Suppressor macrophage treated with lipopolysaccharide for 4 hours (primary cell): ENCODE measurements at regions not wholly inside any gene's neighbourhood (a gene's known extent, or its start where the extent isn't known, plus 50 kb on each side); places are given as distances from the start of the nearest gene placed in this dataset.
"Not testable (repeated sequence)": the region's sequence is repeated elsewhere in the genome, so short reads cannot be mapped to it uniquely, and the experiment has no call there.

ENCODE experiments used
- DNase-seq: peaks from one replicate; pipeline ENCODE4 v3.0.0-alpha.2; 2020

DNA sequence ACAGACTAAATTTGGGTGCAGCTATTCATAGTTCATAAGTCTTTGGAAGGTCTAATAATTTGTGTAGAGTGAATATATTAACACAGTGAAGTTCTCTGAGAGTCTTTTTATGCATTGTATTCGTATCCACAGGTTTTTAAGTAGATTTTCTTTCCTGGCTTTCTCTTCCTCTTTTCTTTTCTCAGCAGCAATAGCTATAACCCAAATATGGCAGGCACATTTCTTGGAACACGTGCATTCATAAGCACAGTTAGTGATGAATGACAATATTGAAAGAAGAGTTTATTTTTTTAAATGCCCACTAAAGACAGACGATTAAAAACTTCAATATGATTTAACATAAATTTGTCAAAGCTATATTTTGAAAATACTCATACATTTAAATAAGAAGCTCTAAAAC, 220.5 kb upstream of the MBL2 start:
- DNase-seq, result no peak

DNA sequence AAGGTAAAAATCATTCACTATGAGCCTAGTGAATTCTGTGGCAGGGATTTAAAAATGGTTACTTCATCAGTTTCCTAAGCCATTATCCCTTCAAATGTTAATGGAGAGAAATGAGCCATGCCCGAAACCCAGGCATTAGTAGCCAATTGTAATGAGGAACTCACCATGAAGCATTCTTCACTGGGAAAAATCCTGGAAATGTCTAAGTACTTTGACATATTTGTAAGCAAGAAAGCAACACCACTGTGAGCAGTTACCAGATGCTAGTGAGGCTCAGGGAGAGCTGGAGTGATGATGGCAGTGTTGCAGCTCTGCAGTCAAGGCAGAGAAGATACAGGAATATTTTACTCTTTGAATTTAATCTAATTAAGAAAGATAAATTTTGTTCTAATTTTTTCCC, 220.0 kb upstream of the MBL2 start:
- no peak for DNase-seq

DNA sequence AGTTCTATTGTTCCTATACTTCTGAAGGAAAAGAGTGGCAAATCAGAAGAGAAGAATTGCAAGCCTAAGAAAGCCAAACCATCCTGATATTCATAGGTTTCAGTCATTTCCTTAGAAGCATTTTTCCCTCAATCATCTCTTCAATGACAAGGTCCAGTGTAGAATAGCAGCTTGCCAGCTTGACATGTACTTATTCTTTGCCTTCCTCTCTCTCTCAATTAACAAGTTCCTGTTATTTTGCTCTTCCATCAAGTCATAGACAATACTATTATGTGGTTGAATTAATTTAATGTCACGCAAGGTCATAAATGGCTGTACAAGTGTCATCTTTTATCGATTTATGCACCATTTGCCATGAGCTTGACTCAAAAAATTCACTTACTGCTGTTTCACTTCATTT, 216.3 kb upstream of the MBL2 start:
- DNase-seq, result no peak

DNA sequence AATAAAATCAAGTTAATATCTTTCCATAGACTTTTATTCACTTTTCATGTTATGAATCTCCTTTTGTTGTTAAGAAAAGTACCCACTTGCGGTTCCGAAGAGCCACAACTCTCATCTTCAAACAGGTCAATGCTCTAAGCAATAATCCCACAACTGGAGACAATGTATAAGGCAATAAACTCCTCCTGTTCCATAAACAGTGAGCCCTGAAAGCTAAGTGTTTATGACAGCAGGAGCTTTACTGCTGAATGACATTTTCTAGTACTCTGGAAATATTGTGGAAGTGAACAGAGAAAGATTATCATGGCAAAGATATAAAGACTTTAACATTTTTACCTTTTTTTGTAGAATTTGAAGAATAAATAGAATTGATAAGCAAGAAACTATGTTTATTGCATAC, 213.5 kb upstream of the MBL2 start:
- DNase-seq, result no peak

DNA sequence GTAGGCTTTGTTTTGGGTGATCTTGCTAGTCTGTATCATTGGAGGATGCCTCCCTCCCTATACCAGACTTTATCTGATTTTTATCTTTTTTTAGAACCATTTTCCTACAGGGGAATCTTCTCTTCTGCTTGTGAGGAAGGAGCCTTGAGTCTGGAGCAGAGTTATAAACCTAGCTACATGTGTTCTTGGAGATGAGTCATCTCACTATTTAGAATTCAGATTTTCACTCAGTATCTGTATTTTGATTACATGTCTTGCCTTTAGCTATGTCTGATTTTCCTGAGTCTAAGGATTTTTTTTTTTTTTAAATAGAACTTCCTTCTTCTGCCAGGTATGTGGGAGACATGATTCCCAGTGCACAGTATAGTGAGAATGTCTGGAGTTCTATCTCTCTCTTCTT, 211.6 kb upstream of the MBL2 start:
- no peak for DNase-seq

DNA sequence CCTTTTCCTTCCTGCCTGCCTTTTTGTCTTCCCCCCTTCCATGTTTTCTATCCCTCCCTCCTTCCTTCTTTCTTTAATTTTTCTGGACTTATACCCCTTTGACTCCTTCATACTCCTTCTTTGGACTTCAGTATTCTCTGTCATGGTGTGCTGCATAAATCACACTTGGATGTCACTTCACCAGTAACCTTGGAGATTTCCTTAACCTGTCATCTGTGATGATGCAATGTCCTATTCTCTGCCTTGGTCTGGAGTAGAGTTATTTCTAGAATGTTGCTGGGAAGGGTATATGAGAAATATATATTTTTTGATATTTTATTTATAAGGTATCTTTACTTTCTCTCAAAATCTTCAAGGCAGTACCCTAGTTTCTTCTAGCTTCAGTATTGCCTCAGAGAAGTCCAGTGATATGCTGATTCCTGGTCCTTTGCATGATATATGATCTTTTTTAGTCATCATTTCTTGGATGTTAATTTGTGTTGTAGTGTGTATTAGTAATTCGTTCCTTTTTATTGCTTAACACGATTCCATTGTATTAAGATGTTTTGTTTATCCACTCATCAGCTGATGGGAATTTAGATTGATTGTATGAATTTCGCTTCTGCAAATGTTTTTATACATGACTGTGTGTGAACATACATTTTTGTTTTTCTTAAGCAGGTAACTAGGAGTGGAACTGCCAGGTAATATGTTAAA, 206.9 kb upstream of the MBL2 start:
- no peak for DNase-seq

DNA sequence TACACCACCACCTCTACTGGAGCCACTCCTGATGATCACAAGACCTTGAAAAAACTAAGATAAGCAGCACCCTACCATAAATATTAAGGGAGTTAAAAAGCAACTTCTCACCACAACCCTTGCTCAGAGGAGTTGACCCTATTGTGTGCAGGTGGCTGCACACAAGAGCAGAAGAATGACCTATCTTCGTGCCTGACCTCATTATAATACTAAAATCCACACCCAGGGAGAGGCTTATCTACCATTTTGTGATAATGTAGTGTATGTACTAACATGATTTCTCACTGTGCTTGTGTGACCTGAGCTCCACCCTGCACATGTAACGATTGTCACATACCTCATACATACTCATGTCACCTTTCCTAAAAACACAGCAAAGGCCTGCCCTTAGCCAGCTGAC, 205.0 kb upstream of the MBL2 start:
- DNase-seq, result no peak

DNA sequence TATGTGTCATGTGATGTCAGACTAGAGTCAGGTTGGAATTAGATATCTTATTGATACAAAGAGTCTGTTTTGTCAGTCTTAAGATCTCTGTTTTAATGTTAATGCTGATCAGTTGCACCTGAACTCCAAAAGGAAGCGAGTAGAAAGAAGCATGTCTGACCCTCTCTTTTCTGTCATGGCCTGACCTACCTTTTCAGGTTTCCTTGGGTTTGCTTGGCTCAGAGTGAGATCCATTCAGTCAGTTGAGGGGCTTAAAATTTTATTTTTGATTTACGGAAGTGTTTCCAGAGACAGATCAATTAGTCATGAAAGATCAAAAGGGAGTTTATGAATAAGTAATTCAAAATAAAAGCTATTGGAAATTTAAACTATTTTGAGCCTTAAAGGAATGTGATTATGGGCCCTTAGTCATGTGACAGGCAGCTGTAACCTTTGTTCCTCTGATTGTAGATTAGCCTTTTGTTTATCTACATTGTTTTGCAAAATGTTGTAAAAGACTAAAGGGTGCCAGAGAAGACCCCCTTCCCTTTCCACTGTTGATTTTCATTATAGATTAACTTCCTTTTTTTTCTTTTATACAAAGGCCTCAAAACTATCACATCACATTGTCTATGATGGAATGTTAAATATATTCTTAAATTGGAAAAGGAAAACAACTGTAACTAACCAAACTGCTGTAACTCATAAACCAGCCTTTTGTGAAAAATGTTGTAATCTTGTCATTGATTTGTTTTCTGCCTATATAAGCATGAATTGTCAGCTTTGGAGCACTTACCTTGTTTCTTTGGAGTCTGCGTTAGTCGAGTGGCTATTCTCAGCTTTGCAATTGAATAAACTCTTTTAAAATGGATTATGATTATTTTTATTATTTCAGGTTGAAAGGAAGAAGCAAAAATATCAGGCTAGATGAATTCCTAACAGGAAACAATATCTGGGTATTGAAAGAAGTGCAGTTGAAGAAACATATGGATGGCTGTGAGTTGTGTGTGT, 195.5 kb upstream of the MBL2 start:
- no peak for DNase-seq

DNA sequence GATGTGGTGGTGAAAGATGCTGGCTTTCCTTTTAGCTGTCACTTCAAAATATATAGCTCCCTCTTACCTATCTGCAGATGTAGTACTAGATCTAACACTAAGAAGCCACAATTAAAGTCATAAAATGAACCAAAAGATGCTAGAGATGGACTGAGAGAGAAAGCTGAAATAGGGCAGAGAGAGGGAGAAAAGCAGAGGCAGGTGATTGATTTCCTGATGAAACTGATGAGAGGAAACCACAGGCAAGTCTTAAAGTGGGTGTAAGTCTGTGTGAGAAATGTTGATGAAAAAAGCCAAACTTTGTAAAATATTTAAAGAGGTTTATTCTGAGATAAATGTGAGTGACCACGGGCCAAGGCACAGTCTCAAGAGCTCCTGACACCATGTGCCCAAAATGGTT, 194.3 kb upstream of the MBL2 start:
- no peak for DNase-seq

DNA sequence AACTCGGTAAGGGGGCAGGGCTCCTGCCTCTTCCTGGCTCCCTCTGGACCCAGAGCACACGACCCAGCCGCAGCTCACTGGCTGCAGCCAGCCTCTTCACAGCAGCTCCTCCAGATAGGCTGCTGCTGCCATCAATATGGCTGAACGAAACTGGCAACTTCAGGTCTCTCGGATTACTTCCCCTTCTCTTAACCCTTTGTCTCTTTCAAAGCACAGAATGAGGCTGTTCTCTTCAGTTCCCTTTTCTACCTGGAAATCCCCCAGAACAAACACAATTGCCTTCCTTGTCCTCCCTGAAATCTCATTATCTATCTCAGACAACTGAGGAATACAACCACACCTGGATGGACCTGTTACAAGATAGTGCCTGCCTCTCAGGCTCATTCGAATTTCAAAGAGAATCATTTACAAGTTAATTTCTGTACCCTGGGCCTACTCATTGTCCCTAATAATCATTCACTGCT, 193.4 kb upstream of the MBL2 start:
- DNase-seq, result peak; percentile 27

DNA sequence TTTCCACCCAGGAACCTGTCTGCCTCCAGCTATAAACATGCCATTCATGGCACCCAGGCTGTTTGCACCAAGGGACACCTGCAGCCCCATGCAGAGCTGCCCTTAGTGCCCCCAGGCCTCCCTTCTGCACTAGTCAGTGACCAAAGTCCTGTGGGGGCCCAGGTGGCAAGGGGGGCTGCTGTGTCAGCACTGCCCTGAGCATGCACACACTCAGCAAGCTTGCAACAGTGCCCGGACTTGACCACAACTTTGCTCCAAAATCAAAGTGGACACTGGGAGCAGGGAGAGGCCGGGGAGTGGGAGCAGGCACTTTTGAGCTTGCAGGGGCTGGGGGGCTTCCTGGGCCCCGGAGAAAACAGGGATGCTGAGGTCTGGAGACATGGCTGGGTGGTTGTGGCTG, 192.9 kb upstream of the MBL2 start:
- DNase-seq, result no peak

DNA sequence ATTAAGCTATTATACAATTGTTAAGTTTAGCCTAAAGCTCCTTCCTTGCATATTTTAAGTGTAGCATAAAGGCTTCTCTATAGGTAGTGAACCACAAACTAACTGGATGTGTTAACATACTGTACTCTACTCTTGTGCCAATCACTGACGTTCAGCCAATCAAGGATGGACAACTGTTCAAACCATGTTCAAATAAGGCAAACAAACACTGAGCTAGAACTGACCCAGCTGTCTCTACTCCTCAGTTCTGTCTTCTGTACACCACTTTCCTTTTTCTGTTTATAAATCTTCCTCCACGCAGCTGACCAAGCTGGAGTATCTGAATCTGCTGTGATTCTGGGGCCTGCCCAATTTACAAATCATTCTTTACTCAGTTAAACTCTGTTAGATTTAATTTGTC, 188.7 kb upstream of the MBL2 start:
- no peak for DNase-seq

DNA sequence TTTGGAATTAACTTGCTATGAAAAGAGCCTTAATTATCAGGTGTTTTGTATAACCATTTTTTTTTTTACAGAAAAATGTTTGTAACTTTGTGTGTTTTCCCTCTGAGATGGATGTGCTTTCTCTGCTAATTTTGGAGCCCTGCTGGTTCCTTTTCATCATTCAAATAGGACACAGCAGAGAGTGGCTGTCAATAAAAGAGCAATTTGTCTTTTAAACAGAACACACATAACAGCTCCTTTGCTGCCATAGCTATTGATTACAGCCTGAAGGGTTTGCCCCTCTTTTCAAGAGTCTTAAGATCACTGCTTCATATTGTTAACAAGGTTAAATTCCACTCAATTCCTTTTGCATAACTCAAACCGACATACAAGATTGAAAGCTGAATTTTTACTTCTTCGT, 187.2 kb upstream of the MBL2 start:
- no peak for DNase-seq

DNA sequence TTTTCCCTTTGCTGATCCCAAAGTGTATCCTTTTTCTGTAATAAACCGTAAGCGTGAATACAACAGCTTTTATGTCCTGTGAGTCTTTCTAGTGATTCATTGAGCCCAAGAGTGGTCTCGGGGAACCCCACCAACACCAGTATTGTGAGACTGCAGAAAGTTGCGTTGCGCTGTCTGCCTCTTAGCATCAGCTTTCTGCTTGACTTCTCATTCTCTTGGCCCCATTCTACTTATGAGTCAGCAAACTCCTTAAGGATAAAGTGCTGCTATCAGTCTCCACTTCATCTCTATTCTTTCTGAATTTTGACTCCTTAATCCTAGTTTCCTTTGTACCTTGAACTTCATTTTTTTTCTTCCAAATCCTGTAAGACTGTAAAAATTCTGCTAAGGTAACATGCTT, 184.3 kb upstream of the MBL2 start:
- no peak for DNase-seq

DNA sequence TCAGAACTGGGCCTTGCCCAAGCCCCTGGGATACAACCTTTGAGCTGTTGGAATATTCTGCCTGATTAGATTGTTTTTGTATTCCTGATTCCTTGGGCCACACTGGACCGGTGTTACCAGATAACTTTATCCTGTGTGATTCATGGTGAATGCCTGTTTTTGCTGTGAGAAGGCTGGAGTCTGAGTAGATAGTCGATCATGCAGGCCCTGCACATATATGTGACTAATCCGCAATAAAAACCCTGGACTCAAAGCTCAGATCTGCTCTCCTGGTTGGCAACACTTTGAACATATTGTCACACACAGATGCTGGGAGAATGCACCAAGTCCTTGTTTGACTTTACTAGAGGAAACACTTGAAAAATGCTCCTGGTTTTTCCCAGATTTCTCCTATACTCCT, 183.9 kb upstream of the MBL2 start:
- no peak for DNase-seq

DNA sequence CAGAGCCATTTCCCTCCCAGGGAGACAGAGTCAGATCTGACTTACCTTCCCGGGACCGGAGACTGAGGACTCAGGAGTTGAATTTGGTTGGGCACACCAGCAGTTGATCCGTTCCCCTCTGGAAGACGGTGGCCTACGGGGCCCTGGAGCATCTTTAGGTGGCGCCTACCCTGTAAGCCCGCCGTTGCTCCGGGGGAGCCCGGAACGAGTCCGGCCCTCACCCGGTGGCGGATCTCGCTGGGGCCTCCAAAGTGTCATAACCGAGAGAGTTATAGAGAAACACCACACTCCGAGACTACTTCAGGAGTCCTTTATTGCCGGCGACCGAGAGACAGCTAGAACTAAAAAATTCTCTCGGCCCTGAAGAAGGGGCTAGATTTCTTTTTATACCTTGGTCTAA, 182.8 kb upstream of the MBL2 start:
- DNase-seq, result no peak

DNA sequence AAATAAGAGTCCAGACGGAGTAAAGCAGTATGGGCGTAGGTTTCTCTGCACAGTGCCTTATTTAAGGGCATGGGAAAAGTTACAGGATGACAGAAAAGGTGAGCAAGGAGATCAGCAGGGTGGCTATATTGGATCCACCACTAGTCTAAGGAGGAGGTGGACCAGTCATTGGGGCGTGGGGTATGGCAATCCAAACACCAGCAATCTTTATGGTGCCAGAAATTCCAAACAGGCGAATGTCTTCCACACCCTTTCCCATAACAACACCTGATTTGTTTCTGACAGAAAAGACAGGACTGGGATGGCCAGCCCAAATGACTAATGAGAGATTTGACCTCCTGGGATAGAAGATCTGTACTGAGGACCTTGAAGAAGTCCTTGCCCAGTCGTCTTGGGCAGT, 181.8 kb upstream of the MBL2 start:
- DNase-seq, result no peak

DNA sequence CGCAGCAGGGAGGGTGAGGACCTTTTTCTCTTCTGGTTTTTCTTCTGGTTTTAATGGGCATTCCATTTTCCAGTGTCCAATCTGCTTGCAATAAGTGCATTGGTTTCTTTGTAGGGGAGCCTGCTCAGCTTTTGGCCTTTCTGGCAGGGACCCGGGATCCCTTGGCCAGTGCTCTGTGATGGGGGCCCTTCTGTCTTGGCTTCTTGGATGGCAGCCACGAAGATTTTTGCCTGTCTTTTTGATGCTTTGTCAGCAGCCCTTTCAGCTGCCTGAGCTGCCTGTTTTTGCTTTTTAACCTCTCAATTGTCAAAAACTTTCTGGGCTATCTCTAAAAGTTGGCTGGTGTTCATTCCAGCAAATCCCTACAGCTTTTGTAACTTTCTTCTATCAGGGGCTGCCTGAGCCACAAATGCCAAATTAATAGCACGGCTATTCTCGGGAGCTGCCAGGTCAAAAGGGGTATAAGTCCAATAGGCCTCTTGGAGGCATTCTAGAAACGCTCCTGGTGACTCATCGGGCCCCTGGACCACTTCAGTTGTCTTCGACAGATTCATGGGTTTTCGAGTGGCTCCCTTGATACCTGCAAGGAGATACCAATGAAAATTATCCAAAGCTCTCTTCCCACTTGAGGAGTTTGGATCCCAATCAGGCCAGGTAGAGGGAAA, 179.9 kb upstream of the MBL2 start:
- DNase-seq, result no peak

DNA sequence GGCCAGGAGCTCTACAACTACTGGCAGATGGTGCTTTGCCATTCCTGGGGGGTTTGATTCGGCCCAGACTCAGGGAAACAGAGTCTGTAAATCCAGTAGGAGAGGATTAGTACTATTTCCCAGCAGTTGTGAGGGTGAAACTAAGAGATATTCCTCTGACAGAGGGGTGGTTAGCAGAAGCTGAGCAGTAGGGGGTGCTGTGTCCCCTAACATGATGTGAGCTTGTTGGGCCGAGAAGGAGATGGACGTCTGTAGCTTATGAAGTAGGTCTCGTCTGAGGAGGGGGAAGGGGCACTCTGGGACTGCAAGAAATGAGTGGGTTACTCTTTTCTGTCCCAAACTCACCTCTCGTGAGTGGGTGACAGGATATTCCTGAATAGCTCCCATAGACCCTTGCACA, 179.2 kb upstream of the MBL2 start:
- peak; percentile 74 for DNase-seq

DNA sequence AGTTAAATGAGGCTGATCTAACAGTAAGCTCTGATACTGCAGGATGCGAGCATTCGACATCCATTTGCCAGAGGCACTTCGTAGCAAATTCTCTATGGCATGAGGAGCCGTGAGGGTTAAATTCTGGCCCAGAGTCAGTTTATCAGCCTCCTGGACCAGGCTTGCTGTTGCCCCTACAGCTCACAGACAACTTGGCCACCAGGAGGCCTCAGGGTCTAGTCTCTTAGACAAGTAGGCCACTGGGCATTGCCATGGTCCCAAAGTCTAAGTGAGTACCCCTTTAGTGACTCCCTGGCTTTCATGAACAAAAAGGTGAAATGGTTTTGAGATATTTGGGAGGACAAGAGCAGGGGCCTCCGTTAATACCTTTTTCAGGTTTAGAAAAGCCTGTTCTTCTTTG, 178.0 kb upstream of the MBL2 start:
- no peak for DNase-seq

DNA sequence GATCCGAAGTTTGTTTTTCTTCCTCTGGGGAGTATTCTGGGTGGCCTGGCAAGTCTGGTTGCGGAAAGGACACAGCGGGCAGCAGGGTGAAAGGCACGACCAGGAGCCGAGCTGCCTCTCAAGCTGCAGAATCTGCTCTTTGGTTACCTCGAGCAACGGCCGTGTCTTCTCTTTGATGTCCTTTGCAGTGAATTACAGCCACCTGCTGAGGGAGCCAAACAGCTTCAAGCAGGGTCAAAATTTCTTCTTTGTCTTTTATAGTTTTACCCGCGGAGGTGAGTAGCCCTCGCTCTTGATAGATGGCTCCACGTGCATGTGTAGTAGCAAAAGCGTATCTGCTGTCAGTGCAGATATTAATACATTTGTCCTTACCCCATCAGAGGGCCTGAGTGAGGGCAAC, 177.3 kb upstream of the MBL2 start:
- DNase-seq, result no peak

DNA sequence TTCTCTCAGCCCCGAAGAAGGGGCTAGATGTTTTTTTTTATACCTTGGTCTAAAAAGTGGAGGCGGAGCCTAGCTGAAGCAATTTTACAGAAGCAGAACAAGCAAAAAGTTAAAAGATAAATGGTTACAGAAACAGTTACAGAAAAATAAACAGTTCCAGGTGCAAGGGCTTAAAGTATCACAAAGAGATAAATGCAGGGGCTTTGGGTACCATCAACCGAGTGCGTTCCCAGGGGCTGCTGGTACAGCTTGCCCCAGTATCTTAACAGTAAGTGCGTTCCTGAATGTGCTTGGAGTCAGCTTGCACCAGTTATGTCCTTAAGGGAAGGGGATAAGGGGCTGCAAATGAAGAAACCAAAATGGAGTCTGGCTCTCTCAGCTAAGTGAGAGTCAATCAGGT, 173.9 kb upstream of the MBL2 start:
- DNase-seq, result no peak

DNA sequence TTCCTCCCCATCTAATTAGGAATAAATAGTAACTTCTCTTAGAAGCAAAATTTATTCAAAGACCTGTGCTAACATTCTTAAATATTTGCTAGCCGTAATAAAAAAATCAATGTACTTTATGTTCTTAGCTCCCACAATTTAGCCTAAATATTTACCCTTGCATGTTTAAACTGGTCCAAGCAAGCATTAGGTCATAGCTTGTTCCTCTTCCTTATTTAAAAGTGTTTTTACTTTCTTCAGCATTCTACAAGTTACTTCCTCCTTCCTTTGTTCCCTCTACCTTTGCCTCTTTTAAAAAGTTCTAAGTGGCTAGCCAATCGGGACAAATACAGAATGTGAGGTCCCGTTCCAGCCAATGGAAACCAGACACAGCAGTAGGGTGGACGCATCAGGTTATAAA, 172.9 kb upstream of the MBL2 start:
- DNase-seq, result not testable (repeated sequence)

DNA sequence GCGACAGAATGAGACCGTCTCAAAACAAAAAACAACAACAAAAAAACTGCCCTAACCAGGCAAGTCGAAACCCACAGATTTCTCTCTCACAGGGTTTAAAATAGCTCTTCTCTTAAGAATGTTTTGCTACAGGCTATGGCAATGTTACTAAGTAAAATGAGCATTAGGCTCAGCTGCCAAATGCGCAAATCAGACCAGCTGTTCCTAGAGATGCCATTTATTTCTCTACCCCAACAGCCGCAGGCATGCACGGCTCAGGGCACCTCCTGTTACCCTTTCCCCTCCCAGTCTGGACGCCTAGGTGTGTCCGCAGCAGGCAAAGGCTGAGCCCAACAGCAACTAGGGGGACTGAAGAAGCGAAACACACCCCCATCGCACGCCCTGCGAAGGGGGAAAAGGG, 168.3 kb upstream of the MBL2 start:
- no peak for DNase-seq
